ENCODE measurements at regions not wholly inside any gene's neighbourhood (a gene's known extent, or its start where the extent isn't known, plus 50 kb on each side); places are given as distances from the start of the nearest gene placed in this dataset.
"Not testable (repeated sequence)": the region's sequence is repeated elsewhere in the genome, so short reads cannot be mapped to it uniquely, and the experiment has no call there.

DNA sequence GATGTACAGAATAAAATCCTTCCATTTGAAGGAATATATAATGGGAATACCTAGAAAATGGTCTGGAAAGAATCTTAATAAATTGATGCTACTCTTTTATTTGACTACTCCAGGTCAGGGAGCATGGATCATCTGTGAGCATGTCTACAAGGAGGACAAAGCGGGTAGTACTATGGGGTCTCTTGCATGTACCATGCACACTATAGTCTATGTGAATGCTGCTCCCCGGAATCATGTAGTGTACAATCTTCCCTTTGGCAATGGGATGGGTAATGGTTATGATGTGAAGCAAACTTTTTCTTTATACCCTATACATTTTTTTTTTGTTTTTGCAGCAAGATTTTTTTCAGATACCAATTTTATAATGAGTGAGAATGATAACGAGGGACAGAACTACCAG is 139.1 kb downstream of the SYT15 start:
- DNase-seq (ENCODE audit: extremely low read depth in 1 of 4, low spot score in 3 of 4); H3K9me1 ChIP-seq (ENCODE audit: control insufficient read depth, insufficient read depth, low read length); H3K27me3 ChIP-seq (ENCODE audit: control insufficient read depth in 2 of 2, insufficient read depth in 2 of 2, low read length in 2 of 2); H3K4me2 ChIP-seq (ENCODE audit: insufficient read depth, low read length); CTCF ChIA-PET (ENCODE audit: low intra/inter-chr PET ratio); H3K9me3 ChIP-seq (replicated peaks; ENCODE audit: control insufficient read depth, insufficient read depth, low read depth, low read length); FAIRE-seq; POLR2A ChIA-PET; H4K20me1 ChIP-seq (replicated peaks; ENCODE audit: control insufficient read depth, insufficient read depth, low read length); H3K27ac ChIP-seq (ENCODE audit: extremely low read depth, low read depth, low read length); H3K36me3 ChIP-seq (ENCODE audit: control insufficient read depth, insufficient read depth, low read length); H3K9ac ChIP-seq (ENCODE audit: insufficient read depth in 1 of 2, low read depth in 2 of 2, low read length in 2 of 2); intact Hi-C loops (cut with micrococcal nuclease); H3K4me3 ChIP-seq; H2AFZ ChIP-seq (ENCODE audit: low read depth, low read length); H3K4me1 ChIP-seq (replicated peaks in 1 of 2; ENCODE audit: control insufficient read depth in 2 of 2, insufficient read depth in 2 of 2, low read length in 2 of 2); ATAC-seq; H3K79me2 ChIP-seq (ENCODE audit: control insufficient read depth, insufficient read depth, low read length); BruUV-seq (replicated peaks): not testable (repeated sequence)
- 0% methylated on average over 3 of the region's 3 CpGs for WGBS (ENCODE audit: insufficient coverage, low coverage, missing lambda C conversion rate)
- in situ Hi-C loops (cut with MboI): loop anchor here (5.0 kb wide), 1 partner anchor 904 kb away; no protein-coding TSS in a partner anchor

DNA sequence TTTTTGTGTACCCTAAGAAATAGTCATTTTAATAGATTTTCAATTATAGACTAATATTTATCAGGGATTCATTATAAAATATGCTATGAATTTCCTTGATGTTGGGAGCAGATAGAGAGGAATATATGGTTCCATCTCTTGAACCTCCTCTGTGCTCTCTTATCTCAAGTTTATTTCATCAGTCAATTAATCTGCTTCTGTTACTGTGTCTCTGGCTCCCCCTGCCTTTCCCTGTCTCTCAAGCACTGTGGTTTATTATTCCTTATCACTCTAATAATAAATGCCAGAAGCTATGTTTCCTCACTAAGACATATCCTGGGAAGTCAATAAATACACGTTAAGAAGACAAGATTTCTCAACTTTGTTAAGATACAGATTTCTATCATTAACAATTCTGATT is 141.5 kb downstream of the SYT15 start:
- POLR2A ChIA-PET; H3K4me3 ChIP-seq; H2AFZ ChIP-seq (ENCODE audit: low read depth, low read length); ATAC-seq; H3K4me1 ChIP-seq (replicated peaks in 1 of 2; ENCODE audit: control insufficient read depth in 2 of 2, insufficient read depth in 2 of 2, low read length in 2 of 2); H3K27me3 ChIP-seq (ENCODE audit: control insufficient read depth in 2 of 2, insufficient read depth in 2 of 2, low read length in 2 of 2); intact Hi-C loops (cut with micrococcal nuclease); in situ Hi-C loops (cut with MboI); H3K79me2 ChIP-seq (ENCODE audit: control insufficient read depth, insufficient read depth, low read length); FAIRE-seq; H4K20me1 ChIP-seq (replicated peaks; ENCODE audit: control insufficient read depth, insufficient read depth, low read length); BruUV-seq (replicated peaks); H3K9me3 ChIP-seq (replicated peaks; ENCODE audit: control insufficient read depth, insufficient read depth, low read depth, low read length); H3K27ac ChIP-seq (ENCODE audit: extremely low read depth, low read depth, low read length); H3K4me2 ChIP-seq (ENCODE audit: insufficient read depth, low read length); CTCF ChIA-PET (ENCODE audit: low intra/inter-chr PET ratio); H3K9ac ChIP-seq (ENCODE audit: insufficient read depth in 1 of 2, low read depth in 2 of 2, low read length in 2 of 2); H3K9me1 ChIP-seq (ENCODE audit: control insufficient read depth, insufficient read depth, low read length); H3K36me3 ChIP-seq (ENCODE audit: control insufficient read depth, insufficient read depth, low read length): not testable (repeated sequence)
- DNase-seq (ENCODE audit: extremely low read depth in 1 of 4, low spot score in 3 of 4): peak in 1 of 4 experiments; percentile 1
- no CpG with 5 or more reads among the region's 1 CpG for WGBS (ENCODE audit: insufficient coverage, low coverage, missing lambda C conversion rate)

DNA sequence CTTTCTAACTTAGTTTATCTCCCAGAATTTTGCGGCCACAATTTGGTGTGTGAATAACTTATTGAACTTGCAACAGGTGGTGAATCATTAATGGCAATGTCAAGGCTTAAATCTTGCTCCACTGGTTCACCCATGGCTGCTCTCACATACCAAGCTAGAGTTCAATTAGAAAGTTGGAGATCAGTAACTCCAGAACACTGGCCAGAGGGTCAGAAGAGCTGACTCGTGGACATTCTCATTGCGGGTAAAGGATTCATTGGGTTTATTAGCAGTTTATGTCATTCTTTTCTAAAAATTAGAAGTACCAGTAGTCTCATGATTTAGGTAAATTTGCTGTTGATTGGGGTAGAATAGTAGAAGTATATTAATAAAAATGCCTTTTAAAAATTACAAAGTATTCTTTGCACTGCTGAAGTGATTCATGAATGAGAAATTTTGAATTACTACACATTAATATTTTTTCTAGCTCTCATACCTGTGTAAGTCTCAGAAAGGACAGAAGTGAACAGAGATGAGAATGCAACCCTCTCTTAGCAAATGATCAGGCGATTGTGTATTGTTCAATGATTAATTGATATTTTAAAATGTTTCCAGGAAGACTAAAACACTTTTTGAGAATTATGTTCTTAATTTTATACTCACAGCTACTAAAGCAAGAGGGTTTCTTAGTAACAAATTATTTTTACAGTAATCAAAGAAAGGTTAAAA is 142.0 kb downstream of the SYT15 start:
- CTCF ChIA-PET (ENCODE audit: low intra/inter-chr PET ratio); POLR2A ChIA-PET; intact Hi-C loops (cut with micrococcal nuclease): not testable (repeated sequence)

DNA sequence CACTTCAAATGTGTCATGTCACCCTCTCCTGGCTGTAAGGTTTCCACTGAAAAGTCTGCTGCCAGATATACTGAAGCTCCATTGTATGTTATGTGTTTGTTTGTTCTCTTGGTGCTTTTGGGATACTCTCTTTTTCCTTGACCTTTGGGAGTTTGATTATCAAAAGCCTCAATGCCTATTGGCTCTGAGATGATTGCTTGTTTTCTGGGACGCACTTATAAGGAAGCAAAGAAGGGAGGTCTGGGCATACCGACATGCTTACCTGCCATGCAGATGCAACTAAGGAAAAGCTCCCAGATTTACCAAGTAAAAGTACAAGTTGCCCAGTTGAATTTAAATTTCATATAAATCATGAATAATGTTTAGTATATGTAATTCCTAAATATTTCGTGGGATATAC is 145.3 kb downstream of the SYT15 start:
- H2AFZ ChIP-seq (ENCODE audit: low read depth, low read length); POLR2A ChIA-PET; H3K27me3 ChIP-seq (ENCODE audit: control insufficient read depth in 2 of 2, insufficient read depth in 2 of 2, low read length in 2 of 2); H3K79me2 ChIP-seq (ENCODE audit: control insufficient read depth, insufficient read depth, low read length); H4K20me1 ChIP-seq (replicated peaks; ENCODE audit: control insufficient read depth, insufficient read depth, low read length); H3K27ac ChIP-seq (ENCODE audit: extremely low read depth, low read depth, low read length); H3K4me1 ChIP-seq (replicated peaks in 1 of 2; ENCODE audit: control insufficient read depth in 2 of 2, insufficient read depth in 2 of 2, low read length in 2 of 2); H3K36me3 ChIP-seq (ENCODE audit: control insufficient read depth, insufficient read depth, low read length); intact Hi-C loops (cut with micrococcal nuclease); ATAC-seq; H3K9me3 ChIP-seq (replicated peaks; ENCODE audit: control insufficient read depth, insufficient read depth, low read depth, low read length); CTCF ChIA-PET (ENCODE audit: low intra/inter-chr PET ratio); H3K9me1 ChIP-seq (ENCODE audit: control insufficient read depth, insufficient read depth, low read length); FAIRE-seq; in situ Hi-C loops (cut with MboI); H3K4me2 ChIP-seq (ENCODE audit: insufficient read depth, low read length); H3K4me3 ChIP-seq; H3K9ac ChIP-seq (ENCODE audit: insufficient read depth in 1 of 2, low read depth in 2 of 2, low read length in 2 of 2); DNase-seq (ENCODE audit: extremely low read depth in 1 of 4, low spot score in 3 of 4); BruUV-seq (replicated peaks): not testable (repeated sequence)
- WGBS (ENCODE audit: insufficient coverage, low coverage, missing lambda C conversion rate): 0% methylated on average over 3 of the region's 3 CpGs

More for the DNA sequence above, 142.0 kb downstream of the SYT15 start:
- DNase-seq (ENCODE audit: extremely low read depth in 1 of 4, low spot score in 3 of 4); H3K9me3 ChIP-seq (replicated peaks; ENCODE audit: control insufficient read depth, insufficient read depth, low read depth, low read length); H3K9ac ChIP-seq (ENCODE audit: insufficient read depth in 1 of 2, low read depth in 2 of 2, low read length in 2 of 2); H3K79me2 ChIP-seq (ENCODE audit: control insufficient read depth, insufficient read depth, low read length); H3K27me3 ChIP-seq (ENCODE audit: control insufficient read depth in 2 of 2, insufficient read depth in 2 of 2, low read length in 2 of 2); BruUV-seq (replicated peaks); in situ Hi-C loops (cut with MboI); H3K4me2 ChIP-seq (ENCODE audit: insufficient read depth, low read length); FAIRE-seq; H4K20me1 ChIP-seq (replicated peaks; ENCODE audit: control insufficient read depth, insufficient read depth, low read length); H3K36me3 ChIP-seq (ENCODE audit: control insufficient read depth, insufficient read depth, low read length); H2AFZ ChIP-seq (ENCODE audit: low read depth, low read length); H3K4me3 ChIP-seq; H3K4me1 ChIP-seq (replicated peaks in 1 of 2; ENCODE audit: control insufficient read depth in 2 of 2, insufficient read depth in 2 of 2, low read length in 2 of 2); ATAC-seq; H3K27ac ChIP-seq (ENCODE audit: extremely low read depth, low read depth, low read length); H3K9me1 ChIP-seq (ENCODE audit: control insufficient read depth, insufficient read depth, low read length): not testable (repeated sequence)
- WGBS (ENCODE audit: insufficient coverage, low coverage, missing lambda C conversion rate): 2% methylated on average over 4 of the region's 4 CpGs
